Lower leg skin (tissue), 3 donors: ENCODE measurements at regions not wholly inside any gene's neighbourhood (a gene's known extent, or its start where the extent isn't known, plus 50 kb on each side); places are given as distances from the start of the nearest gene placed in this dataset.

Experiments used
- CTCF ChIP-seq, 3 donors: fragments of 450-650 bp; IDR thresholded peaks; one replicate each; pipeline ENCODE4 v1.5.1; 2016; ENCODE audit warnings: antibody characterized with exemption in 3 of 3, mild to moderate bottlenecking in 3 of 3, moderate library complexity in 2 of 3
- POLR2A ChIP-seq, 2 donors: fragments of 450-650 bp; IDR thresholded peaks; one replicate each; pipeline ENCODE4 v1.6.1; 2016 to 2017; ENCODE audit warnings: antibody characterized with exemption in 2 of 2, mild to moderate bottlenecking in 1 of 2, moderate library complexity in 1 of 2

GRCh38 chr20:7736336-7736735, 203.9 kb downstream of the HAO1 start:
- TF ChIP-seq CTCF (IDR thresholded peaks at IDR 0.05) (no peak), POLR2A (IDR thresholded peaks at IDR 0.05) (no peak)
